DMS153 (cell line): ENCODE measurements at regions not wholly inside any gene's neighbourhood (a gene's known extent, or its start where the extent isn't known, plus 50 kb on each side); places are given as distances from the start of the nearest gene placed in this dataset.
"Not testable (repeated sequence)": the region's sequence is repeated elsewhere in the genome, so short reads cannot be mapped to it uniquely, and the experiment has no call there.

Experiments used
- DNase-seq: peaks from one replicate; lab custom pipeline; 2025; lab: John Stamatoyannopoulos, UW

DNA sequence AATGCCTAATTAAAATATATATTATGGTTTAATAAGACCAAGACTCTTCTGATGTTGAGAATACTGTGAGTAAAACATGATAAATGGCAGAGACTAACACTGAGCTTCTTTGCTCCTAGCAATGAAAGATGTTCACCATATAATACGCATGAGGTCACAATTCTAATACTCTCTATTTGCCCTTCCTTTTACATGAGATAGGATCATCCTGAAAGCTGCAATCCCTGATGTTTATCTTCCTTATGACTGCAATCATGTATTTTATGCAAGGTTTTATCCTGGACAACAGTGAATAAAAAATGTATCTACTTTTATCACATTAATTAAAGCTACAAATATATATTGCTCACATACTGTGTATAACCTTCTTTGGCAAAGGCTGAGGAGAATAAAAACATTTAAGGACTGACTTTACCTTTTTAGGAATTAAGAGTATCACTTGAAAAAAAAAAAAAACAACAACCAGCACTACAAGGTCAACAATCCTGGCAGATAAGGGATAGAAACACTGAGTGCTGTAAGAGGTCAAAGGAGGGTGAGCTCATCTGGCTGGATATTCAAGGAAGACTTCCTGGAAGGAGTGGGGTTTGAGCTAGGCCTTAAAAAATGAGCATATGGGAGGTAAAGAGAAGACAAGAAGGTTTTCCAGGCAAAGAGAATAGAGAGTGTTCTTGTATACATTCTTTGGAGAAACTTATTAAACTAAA lies 99.9 kb downstream of the AREG start:
- peak; percentile 21 for DNase-seq

DNA sequence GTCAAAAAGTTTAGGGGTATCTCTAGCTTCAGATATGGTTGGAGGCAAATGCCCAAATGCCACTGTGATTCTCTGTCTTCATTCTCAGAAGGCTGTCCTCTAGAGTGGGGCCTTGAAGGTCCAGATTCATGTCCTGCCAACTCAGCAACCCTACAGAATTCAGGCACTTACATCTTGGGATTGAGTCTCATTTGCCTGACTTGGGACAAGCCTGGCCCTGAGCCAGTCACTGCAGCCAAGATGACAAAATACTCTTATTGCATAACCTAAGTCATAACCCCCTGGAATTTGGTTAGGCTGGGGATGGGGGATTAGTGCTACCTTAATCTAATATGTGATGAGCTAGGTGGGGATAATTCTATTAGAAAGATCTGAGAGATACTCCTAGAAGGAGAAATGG lies 100.5 kb downstream of the AREG start:
- DNase-seq = no peak

DNA sequence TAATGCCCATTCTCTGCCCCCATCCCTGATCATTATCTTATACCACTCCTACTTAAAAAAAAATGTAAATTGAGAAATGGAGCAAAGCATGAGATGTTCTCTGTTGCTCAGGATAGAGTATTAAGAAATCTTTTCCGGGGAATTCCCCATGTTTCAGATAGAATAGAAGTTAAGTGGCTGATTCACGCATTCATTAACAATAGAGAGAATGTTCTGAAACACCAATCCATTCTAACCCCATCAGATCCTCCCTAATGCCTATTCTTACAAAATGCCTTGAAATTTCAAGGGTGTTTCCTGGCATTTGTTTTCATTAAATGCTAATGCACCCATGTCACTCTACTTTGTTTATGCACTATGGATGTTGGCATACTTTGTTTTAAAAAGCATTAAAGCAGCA lies 101.1 kb downstream of the AREG start:
- no peak for DNase-seq

DNA sequence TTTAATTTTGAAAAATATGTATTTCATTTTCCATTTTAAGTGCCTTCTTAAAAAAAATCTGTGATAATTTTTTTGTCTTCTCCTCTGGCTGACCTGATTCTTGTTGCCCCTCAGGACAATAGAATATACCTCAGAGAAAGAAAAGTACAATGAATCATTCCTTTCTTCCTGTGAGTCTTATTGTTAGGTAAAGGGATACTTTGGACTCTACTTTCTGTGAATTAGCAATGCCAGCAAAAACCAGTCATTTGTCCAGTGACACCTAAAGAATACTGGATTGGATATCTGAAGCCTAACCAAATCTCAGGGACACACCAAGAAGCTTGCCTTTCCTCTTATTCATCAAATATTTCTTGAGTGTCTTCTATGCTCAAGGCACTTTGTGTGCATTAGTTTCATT lies 102.1 kb downstream of the AREG start:
- no peak for DNase-seq

DNA sequence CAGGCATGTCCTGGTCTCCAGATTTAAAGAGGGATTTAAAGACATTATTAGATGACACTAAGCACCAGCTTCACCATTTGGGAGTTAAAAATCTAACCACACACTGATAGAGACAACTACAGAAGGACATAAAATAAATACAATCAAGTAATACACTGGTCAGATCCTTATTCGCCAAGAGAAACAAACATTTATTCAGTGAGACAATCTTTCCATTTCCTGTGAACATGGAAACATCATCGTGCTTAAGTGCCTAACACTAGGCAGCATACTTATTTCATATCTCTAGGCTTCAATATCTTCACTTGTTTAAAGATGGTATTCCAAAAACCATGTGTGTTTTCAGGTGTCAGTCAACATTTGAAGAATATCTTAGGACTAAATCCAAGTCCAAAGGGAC lies 103.6 kb downstream of the AREG start:
- DNase-seq = no peak

DNA sequence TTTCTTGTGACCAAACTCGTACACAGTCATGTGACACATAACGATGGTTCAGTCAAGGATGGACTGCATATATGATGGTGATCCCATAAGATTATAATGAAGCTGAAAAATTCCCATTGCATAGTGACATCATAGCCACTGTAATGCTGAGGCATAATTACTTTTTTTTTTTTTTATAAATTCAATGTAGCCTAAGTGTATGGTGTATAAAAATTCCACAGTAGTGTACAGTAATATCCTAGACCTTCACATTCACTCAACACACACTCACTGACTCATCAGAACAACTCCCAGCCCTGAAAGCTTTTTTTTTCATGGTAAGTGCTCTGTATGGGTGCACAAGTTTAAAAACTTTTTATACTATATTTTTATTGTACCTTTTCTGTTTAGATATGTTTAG lies 105.0 kb downstream of the AREG start:
- no peak for DNase-seq

DNA sequence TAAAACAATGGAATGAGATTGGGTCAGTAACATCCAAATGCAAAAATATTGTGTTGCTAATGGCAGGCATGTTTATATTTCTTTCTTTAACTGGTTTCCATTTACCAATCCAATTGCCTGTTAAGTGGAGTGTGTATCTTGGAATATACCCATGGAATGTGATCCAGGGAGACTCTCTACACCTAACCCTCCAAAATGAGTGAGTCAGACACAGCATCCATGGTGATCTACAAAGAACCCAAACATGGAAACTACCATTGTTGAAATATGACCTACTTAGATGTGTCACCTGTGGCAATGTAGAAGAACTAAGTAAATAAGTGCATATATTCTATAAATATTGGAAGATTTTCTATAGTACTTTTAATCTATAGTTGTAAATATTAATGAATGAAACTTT lies 110.3 kb downstream of the AREG start:
- peak; percentile 44 for DNase-seq

DNA sequence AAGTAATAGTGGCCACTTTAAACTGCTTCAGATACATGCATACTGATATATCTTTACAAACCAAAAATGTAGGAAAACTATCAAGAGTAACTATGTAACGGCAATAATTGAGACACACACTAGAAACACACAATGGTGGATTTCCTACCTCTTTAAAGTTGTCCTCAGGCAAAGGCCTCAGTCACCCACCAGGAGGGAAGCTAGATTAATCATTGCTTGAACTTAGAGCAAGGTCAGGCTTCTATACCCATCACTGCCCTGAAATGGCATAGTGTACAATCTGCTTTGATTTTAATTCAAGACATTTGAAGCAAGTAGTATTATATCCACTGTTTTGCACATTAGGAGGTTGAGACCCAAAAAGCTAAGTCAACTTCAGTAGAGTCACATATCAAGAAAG lies 110.9 kb downstream of the AREG start:
- DNase-seq = no peak

DNA sequence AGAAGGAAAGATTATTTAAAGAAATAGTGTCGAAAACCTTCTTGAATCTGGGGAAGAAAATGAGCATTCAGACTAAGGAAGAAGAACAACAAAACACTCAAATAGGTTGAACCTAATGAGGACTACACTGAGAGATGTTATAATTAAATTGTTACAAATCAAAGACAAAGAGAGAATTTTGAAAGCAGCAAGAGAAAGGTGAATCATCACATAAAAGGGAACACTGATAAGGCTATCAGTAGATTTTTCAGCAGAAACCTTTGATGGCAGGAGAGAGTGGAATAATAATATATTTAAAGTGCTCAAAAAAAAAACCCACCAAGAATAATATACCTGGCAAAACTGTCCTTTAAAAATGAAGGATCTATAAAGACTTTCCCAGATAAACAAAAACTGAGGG lies 114.9 kb downstream of the AREG start:
- DNase-seq = no peak

DNA sequence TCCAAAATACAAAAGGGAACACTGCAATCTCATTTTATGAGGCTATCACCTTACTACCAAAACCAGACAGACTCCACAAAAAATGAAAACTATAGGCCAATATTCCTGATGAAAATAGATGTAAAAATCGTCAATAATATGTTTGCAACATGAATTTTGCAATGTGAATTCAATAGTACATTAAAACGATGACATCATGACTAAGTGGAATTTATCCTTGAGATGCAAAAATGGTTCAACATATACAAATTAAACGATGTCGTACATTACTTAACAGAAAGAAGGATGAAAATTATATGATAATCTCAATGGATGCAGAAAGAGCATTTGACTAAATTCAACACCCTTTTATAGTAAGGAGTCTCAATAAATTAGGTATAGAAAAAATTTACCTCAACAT lies 123.0 kb downstream of the AREG start:
- DNase-seq = no peak

DNA sequence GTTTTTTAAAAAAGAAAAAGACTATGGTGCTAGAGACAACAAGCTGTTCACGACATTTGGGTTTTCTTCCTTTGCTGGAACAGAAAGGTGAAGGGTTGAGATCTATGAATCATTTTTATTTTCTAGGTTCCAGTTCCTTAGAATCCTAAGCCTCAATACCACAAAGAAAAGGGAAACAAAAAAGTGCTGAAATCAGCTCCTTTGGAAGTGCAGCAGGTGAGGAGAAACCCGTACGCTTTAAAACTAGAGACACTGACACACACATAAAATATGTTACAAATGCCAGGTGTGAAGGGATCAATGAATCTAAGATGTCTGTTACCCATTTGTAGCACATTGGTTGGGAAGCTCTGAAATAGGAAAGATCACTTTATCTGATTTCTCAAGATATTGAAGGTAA lies 125.2 kb downstream of the AREG start:
- DNase-seq = no peak

DNA sequence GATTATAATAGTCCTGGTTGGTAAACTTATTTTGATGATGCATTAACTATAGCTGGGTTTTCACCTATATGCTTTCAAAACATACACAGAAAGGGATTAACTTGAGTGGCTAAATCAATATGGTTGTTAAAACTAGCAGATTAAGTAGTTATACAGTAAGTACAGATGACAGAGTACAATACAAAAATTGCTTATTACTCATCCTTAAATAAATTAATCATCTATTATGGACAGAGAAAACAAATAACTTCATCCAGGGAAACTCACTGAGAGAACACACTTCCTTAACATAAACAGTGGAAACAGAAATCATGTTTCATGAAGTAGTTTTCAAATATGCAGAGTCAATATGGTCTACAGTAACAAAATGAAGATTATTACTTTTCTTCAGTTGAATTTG lies 133.4 kb downstream of the AREG start:
- DNase-seq = no peak

DNA sequence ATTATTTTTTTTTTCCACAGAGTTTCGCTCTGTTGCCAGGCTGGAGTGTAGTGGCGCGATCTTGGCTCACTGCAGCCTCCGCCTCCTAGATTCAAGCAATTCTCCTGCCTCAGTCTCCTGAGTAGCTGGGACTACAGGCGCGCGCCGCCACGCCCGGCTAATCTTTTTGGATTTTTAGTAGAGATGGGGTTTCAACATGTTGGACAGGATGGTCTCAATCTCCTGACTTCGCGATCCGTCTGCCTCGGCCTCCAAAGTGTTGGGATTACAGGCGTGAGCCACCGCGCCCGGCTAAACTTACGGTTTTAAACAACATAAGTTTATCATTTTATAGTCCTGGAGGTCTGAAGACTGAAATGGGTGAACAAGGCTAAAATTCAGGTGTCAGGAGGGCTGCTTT lies 133.9 kb downstream of the AREG start:
- DNase-seq = not testable (repeated sequence)

DNA sequence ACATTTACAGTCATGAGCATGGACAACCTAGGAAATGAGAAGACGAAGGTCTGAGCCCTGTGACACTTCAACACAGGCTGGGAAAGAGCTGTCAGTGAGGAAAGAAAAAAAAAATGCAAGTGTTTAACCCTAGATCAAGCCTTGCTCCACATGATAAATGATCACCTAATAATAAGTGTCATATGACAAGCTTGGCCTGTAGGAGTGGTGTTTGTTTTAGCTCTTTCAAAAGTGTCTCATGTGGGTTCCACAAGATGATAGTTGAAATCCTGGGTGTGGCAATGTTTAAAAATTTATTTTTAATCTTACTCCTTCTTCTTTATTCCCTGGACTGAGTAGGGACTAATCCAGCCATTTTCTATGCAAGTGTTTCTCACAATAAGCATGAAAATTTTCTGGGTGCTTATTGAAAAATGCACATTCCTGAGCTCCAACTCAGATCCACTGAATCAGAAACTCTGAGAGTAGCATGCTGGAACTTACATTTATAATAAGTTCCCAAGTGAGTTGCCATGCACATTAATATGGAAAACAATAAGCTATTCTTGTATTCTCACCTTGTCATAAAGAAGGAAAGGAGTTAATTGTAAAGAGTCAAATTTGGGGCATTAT lies 138.3 kb downstream of the AREG start:
- DNase-seq = no peak

DNA sequence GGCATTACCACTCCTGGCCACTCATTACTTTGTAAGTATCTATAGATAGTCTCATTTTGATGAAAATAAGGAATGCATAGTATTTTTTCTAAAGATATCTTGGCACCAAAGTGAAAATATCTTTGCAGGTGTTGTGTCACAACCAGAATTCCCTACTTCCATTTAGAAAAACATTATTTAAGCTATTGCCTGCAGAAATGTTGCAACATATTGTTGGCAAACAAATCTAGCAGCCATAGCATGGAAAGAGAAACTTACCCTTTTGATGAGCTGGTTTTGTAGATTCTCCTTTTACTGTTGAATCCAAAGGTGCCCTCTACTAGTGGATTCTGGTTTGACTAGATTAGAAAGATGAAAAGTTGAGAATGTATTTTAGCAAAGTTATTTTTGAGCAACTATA lies 138.8 kb downstream of the AREG start:
- DNase-seq = no peak

DNA sequence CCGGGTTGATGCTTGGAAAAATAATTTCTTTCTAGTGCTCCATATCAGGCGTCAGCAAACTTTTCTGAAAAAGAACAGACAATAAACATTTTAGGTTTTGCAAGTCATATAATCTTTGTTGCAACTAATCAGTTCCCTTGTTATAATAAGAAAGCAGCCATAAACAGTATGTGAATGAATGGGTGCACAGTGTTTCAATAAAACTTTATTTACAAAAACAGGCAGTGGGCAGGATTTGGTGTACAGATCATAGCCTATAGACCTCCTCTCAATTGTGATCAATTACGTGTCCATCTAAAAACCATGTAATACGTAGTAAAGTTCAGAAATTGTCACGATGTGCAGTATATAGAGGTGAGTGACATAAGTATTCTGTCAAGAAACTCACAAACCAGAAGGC lies 143.4 kb downstream of the AREG start:
- no peak for DNase-seq

DNA sequence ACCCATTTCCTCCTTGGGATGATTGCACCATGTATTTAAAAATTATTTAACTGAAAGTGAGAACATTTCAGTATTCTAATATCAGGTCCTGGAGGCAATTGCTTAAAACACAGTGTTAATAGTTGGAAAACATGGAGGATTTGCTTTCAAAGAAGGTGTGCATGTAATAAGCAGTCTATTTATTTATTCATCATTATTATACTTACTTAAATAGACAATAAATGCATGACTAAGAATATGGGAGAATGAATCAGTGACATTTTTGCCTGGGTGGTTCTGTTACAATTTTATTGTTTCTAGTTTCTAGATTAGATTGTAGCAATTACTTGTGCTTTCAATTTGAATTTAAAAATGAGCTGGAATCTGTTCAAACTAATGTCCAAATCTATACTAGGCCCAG lies 145.5 kb downstream of the AREG start:
- no peak for DNase-seq

DNA sequence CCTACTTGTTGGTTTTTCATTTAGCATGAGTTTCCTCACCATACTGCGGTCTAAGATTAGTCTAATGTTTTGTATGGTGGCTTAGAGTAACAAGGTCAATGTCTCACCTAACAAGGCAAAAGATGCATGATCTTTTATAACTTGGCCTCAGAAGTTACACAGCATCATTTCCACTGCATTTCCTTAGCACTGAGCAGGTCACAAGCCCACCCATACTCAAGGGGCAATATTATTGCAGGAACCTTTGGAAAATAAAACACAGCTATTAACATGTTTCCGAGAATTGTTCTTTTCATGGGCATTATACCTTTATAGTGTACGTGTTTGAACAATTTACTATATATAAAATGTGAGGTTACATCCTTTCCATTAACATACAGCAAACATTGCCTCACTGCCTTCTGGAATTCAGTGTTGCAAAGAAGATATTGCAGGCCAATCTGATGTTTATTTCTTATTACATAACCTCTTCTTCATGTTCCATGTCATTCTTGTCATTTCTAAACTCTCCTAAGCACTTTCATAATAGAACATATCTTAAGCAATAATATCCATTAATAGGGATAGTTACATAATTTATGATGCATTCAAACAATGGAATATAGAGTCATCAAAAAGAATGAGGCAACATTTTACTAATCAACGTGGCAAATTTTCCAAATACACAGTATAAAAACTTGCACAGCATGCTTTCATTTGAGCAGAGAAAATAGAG lies 153.8 kb downstream of the AREG start:
- DNase-seq = no peak

DNA sequence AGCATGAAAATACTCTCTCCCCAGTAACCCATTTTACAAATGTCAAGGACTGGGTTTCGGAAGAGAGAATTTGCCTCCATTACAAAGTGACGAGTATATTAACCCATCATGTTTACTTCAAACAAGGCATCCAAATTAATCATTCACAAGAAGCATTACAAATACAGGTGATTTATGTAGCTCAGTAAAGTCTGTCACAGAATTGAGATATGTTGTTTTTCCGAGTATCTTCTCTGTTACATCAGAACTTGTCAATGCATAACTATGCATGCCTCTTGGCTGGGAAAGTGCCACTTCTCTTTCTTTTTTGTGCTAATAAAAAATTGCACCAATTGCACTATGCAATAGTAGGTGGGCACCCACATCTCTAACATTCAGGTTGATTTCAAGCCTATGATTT lies 158.2 kb downstream of the AREG start:
- no peak for DNase-seq

DNA sequence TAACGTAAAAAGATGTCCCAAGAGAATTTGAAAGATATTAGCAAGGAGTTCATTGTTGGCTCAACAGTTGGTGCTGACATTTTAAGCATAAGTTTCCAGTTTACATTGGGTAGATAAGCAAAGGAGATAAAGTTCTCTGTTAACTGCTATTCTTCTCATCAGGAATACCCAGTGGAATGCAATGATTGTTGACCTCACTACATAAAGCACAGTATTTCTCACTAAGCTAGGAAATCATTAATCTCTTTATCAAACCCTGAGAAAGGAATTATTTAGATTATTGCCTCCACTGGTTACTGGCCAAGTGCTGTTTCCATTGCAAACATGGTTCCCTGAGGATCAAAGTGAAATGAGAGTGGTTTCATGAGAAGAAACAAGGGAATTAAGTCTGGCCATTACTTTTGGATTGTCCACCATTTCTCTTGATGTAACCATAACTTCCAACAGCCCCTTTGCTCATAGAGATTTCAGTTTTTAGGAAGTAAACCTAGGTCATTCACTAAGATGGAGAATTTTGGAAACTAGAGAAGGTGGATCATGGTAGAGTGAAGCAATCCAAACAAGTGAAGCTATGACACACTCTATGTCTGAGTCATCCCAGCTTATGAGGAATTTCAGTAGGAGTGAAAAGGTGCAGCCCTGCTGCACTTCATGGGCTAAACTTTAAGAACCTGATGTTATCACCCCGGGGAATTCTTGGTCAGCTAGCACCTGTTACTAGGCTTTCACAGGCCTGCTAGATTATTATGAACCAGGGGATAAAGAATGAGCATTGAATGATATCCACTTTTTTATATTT lies 163.4 kb downstream of the AREG start:
- DNase-seq = no peak

DNA sequence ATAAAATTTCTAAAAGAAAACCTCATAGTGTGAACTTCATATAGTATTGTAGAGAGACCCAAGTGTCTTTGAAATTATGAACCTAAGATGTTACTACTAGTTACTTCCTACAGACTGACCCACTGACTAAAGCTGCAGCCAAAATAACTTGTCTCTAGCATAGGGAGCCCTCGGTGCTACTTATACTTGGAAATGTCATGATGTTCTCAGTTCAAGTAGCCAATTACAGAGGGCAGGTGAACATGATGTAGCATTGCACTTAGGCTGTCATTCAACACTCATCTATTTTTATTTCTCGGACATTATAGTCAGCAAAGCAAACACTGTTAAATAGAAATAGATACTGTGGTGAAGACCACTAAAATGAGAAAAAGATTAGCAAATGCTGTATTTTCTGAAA lies 165.6 kb downstream of the AREG start:
- DNase-seq = no peak

DNA sequence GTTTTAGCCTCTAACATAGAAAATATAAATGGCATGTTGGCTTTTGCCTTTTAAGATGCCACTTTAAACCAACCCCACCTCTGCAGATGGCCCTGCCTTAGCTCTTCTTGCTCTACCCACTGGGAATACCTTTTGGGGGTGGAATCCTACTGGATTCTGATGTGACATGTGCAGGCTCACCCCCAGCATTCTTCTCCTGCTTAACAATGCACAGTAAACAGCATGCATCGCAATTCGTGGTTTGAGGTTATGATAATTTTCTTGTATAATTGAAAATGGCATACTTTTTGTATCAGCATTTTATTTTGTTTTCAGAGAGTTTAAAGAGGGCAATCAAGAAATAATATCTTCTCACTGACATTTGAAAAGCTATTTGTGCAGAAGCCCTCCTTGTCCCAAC lies 167.9 kb downstream of the AREG start:
- DNase-seq = no peak

DNA sequence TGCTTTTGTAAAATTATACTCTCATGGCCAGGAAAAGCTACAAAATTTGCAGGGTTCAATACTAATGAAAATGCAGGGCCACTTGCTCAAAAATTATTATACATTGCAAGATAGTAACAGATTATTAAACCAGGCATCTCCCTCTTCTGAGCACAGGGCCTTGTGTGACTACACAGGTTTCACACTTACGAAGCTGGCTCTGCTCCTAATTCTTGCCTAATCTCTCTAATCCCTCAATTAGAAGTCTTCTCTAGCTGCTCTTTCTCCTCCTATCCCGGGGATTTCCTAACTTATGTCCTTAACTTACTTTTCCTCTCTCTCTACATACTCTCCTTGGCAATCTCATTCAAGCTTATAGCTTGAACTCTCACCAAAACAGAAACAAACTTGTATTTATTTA lies 168.3 kb downstream of the AREG start:
- no peak for DNase-seq
